ENCODE measurements at regions not wholly inside any gene's neighbourhood (a gene's known extent, or its start where the extent isn't known, plus 50 kb on each side); places are given as distances from the start of the nearest gene placed in this dataset.
"Not testable (repeated sequence)": the region's sequence is repeated elsewhere in the genome, so short reads cannot be mapped to it uniquely, and the experiment has no call there.

- Histone ChIP-seq H3K4me1 (no peaks in the 10 kb centered on the region), H3K27ac (no peak overlapping the region), H3K4me3 (no peak overlapping the region), H3K9me3 (peaks cover 4 to 19% (median 18%) of the 10 kb centered on the region in 3 donors), H3K36me3 (no peaks in the 10 kb centered on the region), H3K27me3 (no peaks in the 10 kb centered on the region)
- intact Hi-C loops (cut with DNase I), result no loop called here
- no peak for DNase-seq
- TF ChIP-seq, protein P1, sequence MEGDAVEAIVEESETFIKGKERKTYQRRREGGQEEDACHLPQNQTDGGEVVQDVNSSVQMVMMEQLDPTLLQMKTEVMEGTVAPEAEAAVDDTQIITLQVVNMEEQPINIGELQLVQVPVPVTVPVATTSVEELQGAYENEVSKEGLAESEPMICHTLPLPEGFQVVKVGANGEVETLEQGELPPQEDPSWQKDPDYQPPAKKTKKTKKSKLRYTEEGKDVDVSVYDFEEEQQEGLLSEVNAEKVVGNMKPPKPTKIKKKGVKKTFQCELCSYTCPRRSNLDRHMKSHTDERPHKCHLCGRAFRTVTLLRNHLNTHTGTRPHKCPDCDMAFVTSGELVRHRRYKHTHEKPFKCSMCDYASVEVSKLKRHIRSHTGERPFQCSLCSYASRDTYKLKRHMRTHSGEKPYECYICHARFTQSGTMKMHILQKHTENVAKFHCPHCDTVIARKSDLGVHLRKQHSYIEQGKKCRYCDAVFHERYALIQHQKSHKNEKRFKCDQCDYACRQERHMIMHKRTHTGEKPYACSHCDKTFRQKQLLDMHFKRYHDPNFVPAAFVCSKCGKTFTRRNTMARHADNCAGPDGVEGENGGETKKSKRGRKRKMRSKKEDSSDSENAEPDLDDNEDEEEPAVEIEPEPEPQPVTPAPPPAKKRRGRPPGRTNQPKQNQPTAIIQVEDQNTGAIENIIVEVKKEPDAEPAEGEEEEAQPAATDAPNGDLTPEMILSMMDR (IDR thresholded peaks at IDR 0.05), result no peak
- TF ChIP-seq POLR2A (IDR thresholded peaks at IDR 0.05), result no peak
Measured at GRCh38 chr2:160826496-160826895, 332.9 kb upstream of the RBMS1 start.

GRCh38 chr2:160828076-160828475, 332.2 kb upstream of the TANK start:
- Histone ChIP-seq H3K4me3 (no peak overlapping the region), H3K9me3 (peaks cover 4 to 19% (median 18%) of the 10 kb centered on the region in 3 donors), H3K27ac (no peak overlapping the region), H3K4me1 (no peaks in the 10 kb centered on the region), H3K27me3 (no peaks in the 10 kb centered on the region), H3K36me3 (no peaks in the 10 kb centered on the region)
- TF ChIP-seq POLR2A (IDR thresholded peaks at IDR 0.05), result no peak
- TF ChIP-seq, protein P1 (IDR thresholded peaks at IDR 0.05), result no peak
- 75 to 90% methylated on average over 3 of the region's 3 CpGs for WGBS, 2 donors
- intact Hi-C loops (cut with DNase I), result no loop called here
- no peak for DNase-seq

DNA sequence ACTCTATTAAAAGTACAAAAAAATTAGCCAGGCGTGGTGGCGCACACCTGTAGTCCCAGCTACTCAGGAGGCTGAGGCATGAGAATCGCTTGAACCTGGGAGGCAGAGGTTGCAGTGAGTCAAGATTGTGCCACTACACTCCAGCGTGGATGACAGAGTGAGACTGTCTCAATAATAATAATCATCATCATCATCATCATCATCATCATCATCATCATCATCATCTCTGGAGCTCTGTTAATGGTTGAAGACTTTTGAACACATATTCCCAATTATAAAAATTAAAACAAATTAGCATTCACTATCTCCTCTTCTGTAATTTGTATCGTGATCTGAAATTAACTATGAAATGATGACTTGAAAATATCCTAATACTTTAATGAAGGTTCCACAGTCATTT, 327.8 kb upstream of the TANK start:
- WGBS, 2 donors, result 87 to 91% methylated on average over 5 of the region's 5 CpGs
- H3K36me3 ChIP-seq; H3K27me3 ChIP-seq; H3K9me3 ChIP-seq; H3K4me3 ChIP-seq; H3K27ac ChIP-seq; DNase-seq; intact Hi-C loops (cut with DNase I); H3K4me1 ChIP-seq: not testable (repeated sequence)

GRCh38 chr2:160835166-160835565, 325.1 kb upstream of the TANK start:
- no peak for TF ChIP-seq POLR2A (IDR thresholded peaks at IDR 0.05)
- TF ChIP-seq, protein P1 (IDR thresholded peaks at IDR 0.05), result no peak
- Histone ChIP-seq H3K27ac (no peak overlapping the region), H3K4me1 (no peaks in the 10 kb centered on the region), H3K36me3 (no peaks in the 10 kb centered on the region), H3K9me3 (no peaks in the 10 kb centered on the region), H3K27me3 (no peaks in the 10 kb centered on the region), H3K4me3 (no peak overlapping the region)
- no peak for DNase-seq
- intact Hi-C loops (cut with DNase I), result no loop called here
- 50 to 65% methylated on average over 2 of the region's 2 CpGs for WGBS, 2 donors

- Histone ChIP-seq H3K4me1 (no peaks in the 10 kb centered on the region), H3K4me3 (no peak overlapping the region), H3K36me3 (no peaks in the 10 kb centered on the region), H3K27ac (no peak overlapping the region), H3K9me3 (no peaks in the 10 kb centered on the region), H3K27me3 (no peaks in the 10 kb centered on the region)
- 0 to 17% methylated on average over 1 of the region's 1 CpG for WGBS, 2 donors
- TF ChIP-seq, protein P1 (IDR thresholded peaks at IDR 0.05), result no peak
- no peak for TF ChIP-seq POLR2A (IDR thresholded peaks at IDR 0.05)
- intact Hi-C loops (cut with DNase I), result no loop called here
- DNase-seq, result no peak
Measured at GRCh38 chr2:160836755-160837154, 323.5 kb upstream of the TANK start.

DNA sequence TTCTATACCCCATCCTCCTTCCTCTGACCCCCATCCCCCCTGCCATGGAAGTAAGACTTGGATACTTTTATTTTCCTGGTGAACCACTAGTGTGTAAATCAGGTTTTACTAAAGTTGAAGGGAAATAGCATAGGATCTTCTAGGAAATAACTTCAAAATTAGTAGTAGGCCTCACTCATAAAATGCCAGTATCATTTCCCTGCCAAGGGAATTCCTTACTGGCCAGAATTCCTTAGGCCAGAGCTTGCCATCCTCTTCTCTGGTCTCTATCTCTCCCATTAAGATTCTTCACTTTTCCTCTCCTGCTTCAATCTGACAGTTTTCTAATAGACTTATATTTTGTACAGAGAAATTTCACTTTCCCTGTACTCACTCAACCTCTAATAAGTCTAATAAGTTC, 322.8 kb upstream of the TANK start:
- Histone ChIP-seq H3K27me3 (no peaks in the 10 kb centered on the region), H3K27ac (no peak overlapping the region), H3K36me3 (no peaks in the 10 kb centered on the region), H3K9me3 (no peaks in the 10 kb centered on the region), H3K4me1 (no peaks in the 10 kb centered on the region), H3K4me3 (no peak overlapping the region)
- DNase-seq, result no peak
- intact Hi-C loops (cut with DNase I), result no loop called here
- TF ChIP-seq POLR2A (IDR thresholded peaks at IDR 0.05), result no peak
- TF ChIP-seq, protein P1 (IDR thresholded peaks at IDR 0.05), result no peak

All from esophagus squamous epithelium (tissue), 5 donors.